ENCODE measurements at regions not wholly inside any gene's neighbourhood (a gene's known extent, or its start where the extent isn't known, plus 50 kb on each side); places are given as distances from the start of the nearest gene placed in this dataset.
"Not testable (repeated sequence)": the region's sequence is repeated elsewhere in the genome, so short reads cannot be mapped to it uniquely, and the experiment has no call there.

DNA sequence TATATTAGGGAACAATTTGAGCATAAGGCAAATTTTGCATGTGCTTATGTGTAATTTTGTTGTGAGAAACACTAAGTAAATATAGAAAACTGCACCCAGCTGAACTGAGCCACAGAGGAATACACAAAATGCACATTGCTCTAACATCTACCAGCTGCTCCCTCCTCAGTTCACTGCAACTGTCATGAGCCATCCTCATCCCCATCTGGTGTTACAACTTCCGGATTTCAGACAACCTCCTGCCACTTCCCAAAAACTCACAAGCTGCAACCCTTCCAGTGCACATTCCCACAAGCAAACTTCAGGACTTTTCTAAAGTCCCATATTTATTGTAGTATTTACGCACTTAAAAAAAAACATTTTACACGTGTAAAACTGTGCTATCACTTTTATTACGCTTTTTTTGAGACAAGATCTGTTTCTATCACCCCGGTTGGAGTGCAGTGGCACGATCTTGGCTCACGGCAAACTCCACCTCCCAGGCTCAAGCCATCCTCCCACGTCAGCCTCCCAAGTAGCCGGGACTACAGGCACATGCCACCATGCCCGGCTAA lies 169.1 kb upstream of the TBX3 start:
- no peak for DNase-seq (ENCODE audit: low read depth)

DNA sequence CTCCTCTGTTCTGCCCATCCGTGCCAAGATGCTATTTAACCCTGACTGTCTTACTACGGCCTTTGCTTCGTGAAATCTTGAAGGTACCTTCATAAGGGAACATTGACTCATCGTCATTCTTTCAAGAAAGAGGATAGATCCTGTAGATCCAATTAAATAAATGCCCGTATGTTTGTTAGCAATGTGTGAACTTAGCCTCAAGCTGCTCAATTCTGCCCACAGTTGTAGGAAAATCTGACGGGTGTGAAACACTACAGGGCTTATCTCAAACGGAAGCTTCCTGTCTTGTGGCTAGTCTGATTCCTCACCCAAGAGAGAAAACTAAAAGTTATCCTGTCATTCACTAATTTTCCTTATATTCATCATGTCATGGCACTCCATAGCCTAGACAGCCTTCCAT lies 168.0 kb upstream of the TBX3 start:
- DNase-seq (ENCODE audit: low read depth), result no peak

GRCh38 chr12:114850661-114851275 lies 166.8 kb upstream of the TBX3 start:
- no peak for DNase-seq (ENCODE audit: low read depth)

DNA sequence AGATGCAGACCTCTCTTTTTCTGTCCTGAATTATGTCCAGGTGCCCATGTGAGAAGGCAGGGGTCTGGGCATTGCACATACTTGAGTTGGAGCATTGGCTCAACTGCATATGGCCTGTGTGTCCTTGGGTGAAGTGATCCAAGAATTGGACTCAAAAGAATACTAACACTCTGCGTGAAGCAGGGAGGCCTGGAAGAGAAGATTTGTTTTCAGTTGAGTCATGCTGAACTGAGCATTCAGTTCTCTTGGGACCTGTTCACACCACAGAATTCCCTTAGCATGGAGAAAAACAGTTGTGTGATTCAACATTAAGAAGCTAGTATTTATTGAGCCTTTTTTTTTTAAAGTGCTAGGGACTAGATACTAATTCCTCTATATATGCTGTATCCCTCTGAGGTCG lies 164.7 kb upstream of the TBX3 start:
- DNase-seq (ENCODE audit: low read depth), result no peak

DNA sequence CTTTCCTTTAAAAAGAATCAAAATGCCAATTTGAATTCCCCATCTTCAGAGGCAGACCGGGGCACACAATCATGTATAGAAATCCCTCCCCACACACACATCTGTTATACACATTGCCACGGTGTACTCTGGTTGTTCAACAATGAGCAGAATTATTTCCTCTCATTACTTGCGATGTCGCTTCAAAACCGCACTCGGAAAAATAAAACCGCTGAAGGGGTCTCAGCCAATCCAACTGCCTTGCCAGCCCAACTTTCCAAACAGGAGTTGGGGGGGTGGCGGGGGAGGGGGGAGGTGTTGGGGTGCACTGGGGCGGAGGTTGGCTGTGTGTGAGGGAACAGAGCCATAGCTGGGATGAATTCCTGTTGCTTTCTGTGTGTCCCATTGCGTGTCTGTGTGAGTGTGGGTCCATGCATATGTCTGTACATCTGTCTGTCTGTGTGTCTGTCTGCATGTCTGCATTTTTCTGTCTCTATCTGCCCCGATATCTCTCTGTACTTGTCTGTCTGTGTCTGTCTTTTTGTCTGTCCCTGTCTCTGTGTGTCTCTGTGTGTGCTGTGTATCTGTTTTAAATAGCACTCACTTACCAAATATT lies 163.6 kb upstream of the TBX3 start:
- DNase-seq (ENCODE audit: low read depth), result no peak

DNA sequence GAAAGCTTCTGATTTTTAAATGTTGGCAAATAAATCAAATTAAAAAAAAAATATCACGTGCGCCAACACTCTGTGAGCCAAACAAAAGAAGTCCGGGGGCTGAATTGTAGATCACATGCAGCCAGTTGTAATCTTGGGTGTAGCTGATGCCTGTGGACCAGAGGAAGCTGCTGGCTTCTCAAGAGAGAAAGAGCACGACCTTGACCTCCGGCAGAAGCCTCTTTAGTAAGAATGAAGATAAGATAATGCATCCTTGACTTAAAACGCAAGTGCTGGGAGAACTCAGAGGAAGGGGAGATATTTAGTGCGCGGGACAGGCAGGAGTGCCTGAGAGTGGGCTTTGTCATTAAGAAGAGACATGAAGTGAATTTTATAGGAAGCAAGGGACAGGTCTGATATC lies 162.8 kb upstream of the TBX3 start:
- no peak for DNase-seq (ENCODE audit: low read depth)

DNA sequence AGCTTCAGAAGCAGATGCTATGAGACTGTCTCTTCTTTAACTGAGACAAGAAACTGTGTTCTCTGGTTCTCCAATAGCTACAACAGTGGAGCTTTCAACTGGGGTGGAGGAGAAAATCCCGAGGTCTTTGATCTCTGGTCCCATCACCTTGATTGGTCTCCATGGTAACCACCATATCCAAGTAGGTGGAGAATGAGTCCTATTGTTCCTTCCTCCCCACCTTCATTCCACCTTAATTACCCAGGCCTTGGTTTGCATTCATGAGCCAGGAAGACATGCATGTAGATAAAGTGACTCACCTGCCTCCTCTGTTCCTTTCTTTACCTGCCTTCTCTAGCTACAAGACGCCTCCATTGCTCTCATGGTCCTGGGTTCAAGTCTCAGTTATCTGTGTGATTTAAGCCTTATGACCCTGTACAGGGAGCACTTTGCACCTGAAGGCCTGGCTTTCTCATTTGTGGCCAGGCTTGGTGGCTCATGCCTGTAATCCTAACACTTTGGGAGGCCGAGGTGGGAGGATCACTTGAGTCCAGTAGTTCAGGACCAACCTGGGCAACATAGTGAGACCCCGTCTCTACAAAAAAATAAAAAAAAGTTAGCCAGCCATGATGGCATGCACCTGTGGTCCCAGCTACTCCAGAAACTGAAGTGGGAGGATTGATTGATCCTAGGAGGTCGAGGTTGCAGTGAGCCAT lies 157.7 kb upstream of the TBX3 start:
- DNase-seq (ENCODE audit: low read depth), result no peak

DNA sequence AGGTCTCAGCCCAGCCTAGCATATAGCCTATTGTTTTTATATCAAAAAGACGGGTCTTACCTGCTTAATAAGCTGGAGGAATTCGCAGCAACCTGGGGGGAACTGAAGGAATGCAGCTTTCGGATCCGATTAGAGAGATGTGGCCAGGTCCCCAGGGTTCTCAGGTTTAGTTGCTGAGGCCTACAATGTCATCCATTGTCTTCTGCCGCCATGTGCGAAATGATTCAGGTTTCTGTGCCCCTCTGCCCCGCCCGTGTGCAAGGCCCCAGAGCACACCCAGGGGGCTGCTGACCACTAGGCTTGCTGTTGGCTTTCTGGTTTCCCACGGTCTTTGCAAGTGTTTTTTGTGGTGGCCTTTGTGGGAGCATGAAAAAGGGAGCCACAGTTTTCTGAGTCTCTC lies 154.5 kb upstream of the TBX3 start:
- no peak for DNase-seq (ENCODE audit: low read depth)

DNA sequence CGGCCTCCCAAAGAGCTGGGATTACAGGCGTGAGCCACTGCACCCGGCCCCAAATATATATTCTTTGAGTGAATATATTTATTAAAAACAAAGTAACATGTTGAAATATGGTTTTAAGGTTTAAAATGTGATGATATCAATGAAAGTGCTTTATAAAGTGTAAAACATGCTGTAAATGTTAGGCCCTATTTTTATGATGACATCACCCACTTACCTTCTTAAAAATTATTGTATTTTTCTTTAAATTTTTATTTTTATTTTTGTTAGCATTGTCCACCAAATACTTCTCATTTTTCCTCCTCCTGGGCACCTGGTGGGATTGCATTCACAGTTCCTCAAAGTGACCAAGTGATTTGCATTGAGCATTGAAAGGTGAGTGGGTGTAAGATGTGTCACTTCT lies 152.6 kb upstream of the TBX3 start:
- no peak for DNase-seq (ENCODE audit: low read depth)

DNA sequence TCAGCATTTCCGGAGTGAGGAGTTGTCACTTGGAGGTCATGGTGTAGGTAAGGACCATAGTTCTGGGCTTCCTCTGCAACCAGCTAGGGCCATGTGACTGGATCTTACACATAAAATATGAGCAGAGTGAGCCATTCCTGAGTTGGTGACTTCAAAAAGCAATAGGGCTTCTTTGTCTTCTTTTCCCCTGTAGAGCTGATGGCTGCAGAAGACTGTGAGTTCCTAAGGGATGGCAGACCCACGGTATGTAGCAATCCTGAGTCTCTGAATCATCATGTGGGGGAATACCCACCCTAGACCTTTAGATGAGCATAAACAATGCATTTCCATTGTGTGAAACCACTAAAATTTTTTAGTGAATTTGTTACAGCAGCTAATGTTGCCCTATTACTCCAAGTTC lies 151.1 kb upstream of the TBX3 start:
- no peak for DNase-seq (ENCODE audit: low read depth)

- DNase-seq (ENCODE audit: low read depth), result no peak
Measured at GRCh38 chr12:114834621-114835020, 150.6 kb upstream of the TBX3 start.

GRCh38 chr12:114829833-114830232 lies 145.9 kb upstream of the TBX3 start:
- no peak for DNase-seq (ENCODE audit: low read depth)

GRCh38 chr12:114829244-114829643 lies 145.3 kb upstream of the TBX3 start:
- not testable (repeated sequence) for DNase-seq (ENCODE audit: low read depth)

DNA sequence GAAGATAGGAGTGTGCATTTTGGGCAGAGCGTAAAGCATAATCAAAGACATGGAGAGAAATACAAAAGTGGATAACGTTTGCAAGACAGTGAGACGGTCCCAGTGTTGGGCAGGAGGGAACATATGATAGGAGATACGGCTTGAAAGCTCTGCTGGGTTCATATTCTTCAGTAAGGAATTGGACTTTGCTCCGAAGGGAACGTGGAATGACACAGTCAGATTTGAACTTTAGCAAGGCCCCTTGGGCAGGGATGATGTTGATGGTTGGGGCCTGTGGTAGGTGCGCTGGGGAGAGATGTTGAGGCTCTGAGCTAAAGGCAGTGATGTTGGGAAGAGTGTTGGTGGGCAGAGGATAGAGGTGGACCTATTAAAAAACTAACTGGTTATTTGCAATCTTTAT lies 143.5 kb upstream of the TBX3 start:
- DNase-seq (ENCODE audit: low read depth), result no peak

- DNase-seq (ENCODE audit: low read depth), result no peak
Measured at GRCh38 chr12:114826244-114826643, 142.3 kb upstream of the TBX3 start.

DNA sequence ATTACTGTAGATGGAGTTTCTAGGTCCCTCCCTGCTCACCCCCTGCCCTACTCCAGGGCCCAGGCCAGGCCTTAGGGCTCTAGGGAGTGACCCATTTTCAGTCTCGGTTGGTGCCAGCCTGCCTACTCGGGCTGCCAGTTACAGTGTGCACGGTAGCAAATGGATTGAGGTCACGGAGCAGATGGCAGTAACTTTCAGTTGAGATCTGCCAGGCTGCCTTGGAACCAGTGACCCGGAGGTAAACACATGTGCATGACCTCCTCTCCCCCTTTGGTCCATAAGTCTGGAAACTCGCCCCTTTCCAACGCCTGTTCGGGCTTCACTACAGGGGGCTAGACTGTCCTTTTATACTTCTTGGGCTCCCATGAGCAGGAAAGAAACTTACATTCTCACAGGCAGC lies 139.7 kb upstream of the TBX3 start:
- DNase-seq (ENCODE audit: low read depth), result no peak

DNA sequence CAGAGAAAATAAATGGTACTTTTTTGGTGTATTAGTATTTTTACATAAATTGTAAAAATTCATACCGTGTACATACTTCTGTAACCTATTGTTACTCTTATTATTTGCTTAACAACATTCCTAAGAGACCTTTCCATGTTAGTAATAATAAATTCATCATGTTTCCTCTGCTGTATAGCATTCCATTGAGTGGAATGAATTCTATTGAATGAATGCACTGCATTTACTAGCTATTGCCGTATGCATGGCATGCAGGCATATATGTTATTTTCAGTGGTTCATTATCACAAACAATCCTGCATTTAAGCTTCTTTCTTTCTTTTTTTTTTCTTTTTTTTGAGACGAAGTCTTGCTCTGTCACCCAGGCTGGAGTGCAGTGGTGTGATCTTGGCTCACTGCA lies 137.6 kb upstream of the TBX3 start:
- DNase-seq (ENCODE audit: low read depth), result no peak

DNA sequence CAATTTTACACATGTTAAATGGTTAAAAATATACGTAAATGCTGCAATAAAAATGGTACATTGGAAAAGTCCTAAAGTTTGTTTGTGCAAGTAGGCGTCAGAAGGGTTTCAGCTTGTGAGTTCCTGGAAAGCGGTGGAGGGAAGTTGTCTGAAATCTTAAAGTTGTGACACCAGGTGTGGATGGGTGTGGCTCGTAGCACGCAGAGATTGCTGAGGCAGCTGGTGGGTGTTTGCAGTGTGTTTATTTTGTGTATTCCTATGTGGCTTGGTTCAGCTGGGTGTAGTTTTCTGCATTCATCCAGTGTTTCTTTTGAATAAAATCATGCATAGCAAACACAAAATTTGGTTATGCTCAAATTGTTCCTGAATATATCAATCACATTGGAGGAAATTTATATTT lies 136.8 kb upstream of the TBX3 start:
- no peak for DNase-seq (ENCODE audit: low read depth)

DNA sequence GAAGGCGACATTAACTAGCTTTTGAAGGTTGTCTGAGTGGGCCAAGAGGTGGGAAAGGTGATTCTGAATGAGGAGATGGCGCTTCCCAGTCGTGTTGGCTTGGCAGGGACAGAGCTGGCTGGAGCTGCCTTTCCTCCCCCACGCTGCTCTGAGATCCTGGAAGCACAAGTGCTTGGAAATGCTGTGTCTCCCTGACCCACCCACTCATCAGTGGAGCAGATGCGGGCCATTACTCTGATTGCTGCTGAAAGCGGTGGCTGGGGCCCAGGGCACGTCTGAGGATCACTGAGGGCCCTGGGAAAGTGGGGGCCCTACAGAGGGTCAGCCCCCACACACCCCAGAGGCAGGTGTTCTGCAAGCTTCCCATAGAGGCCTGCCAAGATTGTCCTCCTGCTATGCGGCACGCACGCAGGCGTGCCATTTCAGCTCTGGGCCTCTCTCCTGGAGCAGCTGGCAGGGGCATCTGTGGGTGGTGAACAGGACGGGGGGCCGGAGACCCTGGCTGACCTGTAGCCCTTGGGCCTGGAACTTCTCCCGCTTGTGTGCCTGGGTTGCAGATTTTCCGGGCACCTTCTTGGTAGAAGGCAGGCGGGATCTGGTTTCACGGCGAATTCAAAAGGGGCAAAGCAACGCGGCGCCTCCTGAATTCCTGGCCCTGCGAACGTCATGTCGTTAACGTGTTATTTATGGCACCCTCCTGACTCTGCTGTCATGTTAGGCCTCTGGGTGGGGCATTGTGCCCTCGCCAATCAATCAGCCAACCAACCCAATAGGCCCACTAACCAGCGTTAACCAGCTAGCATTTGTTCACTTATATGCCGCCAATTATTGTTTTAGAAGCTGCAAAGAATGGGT lies 133.8 kb upstream of the TBX3 start:
- no peak for DNase-seq (ENCODE audit: low read depth)

GRCh38 chr12:114815026-114815795 lies 131.2 kb upstream of the TBX3 start:
- no peak for DNase-seq (ENCODE audit: low read depth)

- no peak for DNase-seq (ENCODE audit: low read depth)
Measured at GRCh38 chr12:114812858-114813761, 129.1 kb upstream of the TBX3 start.

Measured in CMK (cell line).